ENCODE measurements at regions not wholly inside any gene's neighbourhood (a gene's known extent, or its start where the extent isn't known, plus 50 kb on each side); places are given as distances from the start of the nearest gene placed in this dataset.

DNA sequence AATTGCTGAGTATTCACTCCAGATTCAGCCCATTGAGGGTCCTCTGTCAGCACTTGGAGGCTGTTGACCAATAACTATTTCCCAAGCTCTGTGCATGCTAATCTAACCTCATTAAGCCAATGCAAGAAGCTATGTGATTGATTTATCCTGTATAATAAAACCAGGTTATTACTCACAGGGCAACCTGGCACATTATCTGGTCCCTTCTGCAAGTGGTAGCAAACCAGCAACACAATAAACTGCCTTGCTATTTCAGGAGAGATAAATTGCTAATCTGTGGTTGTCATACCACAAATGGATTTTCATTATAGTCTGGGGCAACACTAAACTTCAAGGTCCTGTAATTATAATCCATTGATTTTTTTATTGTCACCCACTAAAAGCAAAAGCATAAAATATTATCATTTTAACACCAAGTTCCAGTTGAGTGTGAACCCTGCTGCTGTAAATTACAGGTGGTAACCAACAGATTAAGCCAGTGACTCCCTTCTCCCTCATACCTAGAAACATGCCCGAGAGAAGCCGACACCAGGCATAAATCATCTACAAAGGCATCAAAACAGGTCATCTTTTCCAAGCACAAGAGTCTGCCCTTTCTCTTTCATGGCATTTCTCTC lies 51.1 kb upstream of the SOX9 start:
- TF ChIP-seq EZH2 (IDR thresholded peaks at IDR 0.05; ENCODE audit: low read length): no peak
- TF ChIP-seq, protein P1, sequence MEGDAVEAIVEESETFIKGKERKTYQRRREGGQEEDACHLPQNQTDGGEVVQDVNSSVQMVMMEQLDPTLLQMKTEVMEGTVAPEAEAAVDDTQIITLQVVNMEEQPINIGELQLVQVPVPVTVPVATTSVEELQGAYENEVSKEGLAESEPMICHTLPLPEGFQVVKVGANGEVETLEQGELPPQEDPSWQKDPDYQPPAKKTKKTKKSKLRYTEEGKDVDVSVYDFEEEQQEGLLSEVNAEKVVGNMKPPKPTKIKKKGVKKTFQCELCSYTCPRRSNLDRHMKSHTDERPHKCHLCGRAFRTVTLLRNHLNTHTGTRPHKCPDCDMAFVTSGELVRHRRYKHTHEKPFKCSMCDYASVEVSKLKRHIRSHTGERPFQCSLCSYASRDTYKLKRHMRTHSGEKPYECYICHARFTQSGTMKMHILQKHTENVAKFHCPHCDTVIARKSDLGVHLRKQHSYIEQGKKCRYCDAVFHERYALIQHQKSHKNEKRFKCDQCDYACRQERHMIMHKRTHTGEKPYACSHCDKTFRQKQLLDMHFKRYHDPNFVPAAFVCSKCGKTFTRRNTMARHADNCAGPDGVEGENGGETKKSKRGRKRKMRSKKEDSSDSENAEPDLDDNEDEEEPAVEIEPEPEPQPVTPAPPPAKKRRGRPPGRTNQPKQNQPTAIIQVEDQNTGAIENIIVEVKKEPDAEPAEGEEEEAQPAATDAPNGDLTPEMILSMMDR (optimal IDR thresholded peaks at IDR 0.05 in 1 of 3, IDR thresholded peaks at IDR 0.05 in 1 of 3, conservative IDR thresholded peaks at IDR 0.05 in 1 of 3; ENCODE audit: extremely low read depth in 1 of 3, insufficient read depth in 2 of 3, low read length in 3 of 3): no peak

Measured in keratinocyte (primary cell).